H1 (cell line): ENCODE measurements at regions not wholly inside any gene's neighbourhood (a gene's known extent, or its start where the extent isn't known, plus 50 kb on each side); places are given as distances from the start of the nearest gene placed in this dataset.
A peak's percentile ranks its signal among the peaks of the same experiment; 100 is the strongest.

Source experiments
- CTCF ChIA-PET: fragments of 300-600 bp; sonication (Branson Sonifier 250); formaldehyde crosslinking; loops from one replicate; lab custom pipeline; 2021; ENCODE audit not compliant: partially characterized antibody; lab: Charles Lee
- POLR2A ChIA-PET: fragments of 300-600 bp; sonication (Branson Sonifier 250); formaldehyde crosslinking; loops from one replicate; lab custom pipeline; 2021; ENCODE audit warnings: inconsistent platforms; ENCODE audit not compliant: partially characterized antibody; lab: Charles Lee
- DNase-seq, 2 experiments: peaks; one replicate each; pipeline versions ENCODE4 v3.0.0 to v3.0.0-alpha.2; 2010 to 2022; ENCODE audit warnings: low spot score in 2 of 2, low read depth in 1 of 2, mixed read lengths in 1 of 2
- FAIRE-seq: peaks from 2 replicates; lab custom pipeline; 2011; peaks lifted over from hg19 to GRCh38; lab: Jason Lieb, UNC
- H2AFZ ChIP-seq: 2 replicates; pipeline ENCODE4 v1.8.1; 2012; ENCODE audit warnings: low read length, inconsistent platforms
- H2AK5ac ChIP-seq: 2 replicates; pipeline ENCODE4 v1.6.1; 2013; ENCODE audit warnings: low read depth, low read length
- H2BK120ac ChIP-seq: replicated peaks from 2 replicates; pipeline ENCODE3; 2013; ENCODE audit warnings: low read depth, low read length, inconsistent platforms
- H2BK12ac ChIP-seq: 2 replicates; pipeline ENCODE4 v1.6.1; 2013; ENCODE audit warnings: low read depth, low read length
- H2BK15ac ChIP-seq: 2 replicates; pipeline ENCODE4 v1.6.1; 2013; ENCODE audit warnings: low read length
- H2BK20ac ChIP-seq: 2 replicates; pipeline ENCODE4 v1.6.1; 2013; ENCODE audit warnings: low read length
- H2BK5ac ChIP-seq: 2 replicates; pipeline ENCODE4 v1.6.1; 2013; ENCODE audit warnings: low read depth, low read length
- H3K14ac ChIP-seq: 2 replicates; pipeline ENCODE4 v1.6.1; 2013; ENCODE audit warnings: inconsistent platforms; ENCODE audit not compliant: insufficient read length
- H3K18ac ChIP-seq: 2 replicates; pipeline ENCODE4 v1.6.1; 2013; ENCODE audit warnings: low read length; ENCODE audit errors: extremely low read depth
- H3K23ac ChIP-seq: 2 replicates; pipeline ENCODE4 v1.6.1; 2013; ENCODE audit warnings: inconsistent platforms; ENCODE audit not compliant: insufficient read length
- H3K23me2 ChIP-seq: 2 replicates; pipeline ENCODE4 v1.6.1; 2013; ENCODE audit warnings: low read depth, low read length
- H3K27ac ChIP-seq: 2 replicates; pipeline ENCODE4 v1.6.1; 2011; ENCODE audit warnings: low read depth, low read length, inconsistent platforms
- H3K27me3 ChIP-seq, 4 experiments: replicated peaks in 1 of 4; 1 replicate in 1 of 4; 2 replicates in 3 of 4; pipeline versions ENCODE4 v1.6.1 to v1.8.1; 2011 to 2013; ENCODE audit warnings: low read length in 3 of 4, mild to moderate bottlenecking in 3 of 4, inconsistent platforms in 2 of 4, mixed read lengths in 2 of 4, moderate library complexity in 1 of 4; ENCODE audit not compliant: control insufficient read depth in 3 of 4, insufficient read depth in 3 of 4; ENCODE audit errors: extremely low read depth in 1 of 4
- H3K36me3 ChIP-seq, 4 experiments: 2 replicates each; pipeline versions ENCODE4 v1.6.1 to v1.8.1; 2011 to 2013; ENCODE audit warnings: mild to moderate bottlenecking in 4 of 4, low read length in 3 of 4, moderate library complexity in 2 of 4, control low read depth in 1 of 4, inconsistent platforms in 1 of 4; ENCODE audit not compliant: insufficient read depth in 4 of 4, control insufficient read depth in 2 of 4
- H3K4ac ChIP-seq: replicated peaks from 2 replicates; pipeline ENCODE3; 2013; ENCODE audit warnings: low read length, low read depth, mixed read lengths, inconsistent platforms; ENCODE audit not compliant: insufficient read length
- H3K4me1 ChIP-seq, 4 experiments: replicated peaks in 1 of 4; 1 replicate in 1 of 4; 2 replicates in 3 of 4; pipeline versions ENCODE4 v1.6.1 to v1.8.1; 2011 to 2013; ENCODE audit warnings: low read length in 3 of 4, inconsistent platforms in 2 of 4, mixed read lengths in 1 of 4; ENCODE audit not compliant: insufficient read depth in 4 of 4, control insufficient read depth in 3 of 4
- H3K4me2 ChIP-seq, 2 experiments: 2 replicates each; pipeline versions ENCODE4 v1.6.1 to v1.8.1; 2011 to 2013; ENCODE audit warnings: low read depth in 2 of 2, low read length in 2 of 2, control low read depth in 1 of 2, inconsistent platforms in 1 of 2, mild to moderate bottlenecking in 1 of 2; ENCODE audit not compliant: insufficient read depth in 1 of 2
- H3K4me3 ChIP-seq, 4 experiments: fragments of 200-600, 300-600 bp in 1 of 4; sonication (generic), shearing (Covaris generic), sonication (Bioruptor Twin) in 1 of 4; 2 replicates each; pipeline versions ENCODE4 v1.5.1 to v1.8.1; 2011 to 2016; ENCODE audit warnings: low read length in 4 of 4, low read depth in 3 of 4, control low read depth in 2 of 4, inconsistent platforms in 2 of 4, mild to moderate bottlenecking in 2 of 4, mixed read lengths in 1 of 4, moderate library complexity in 1 of 4; ENCODE audit not compliant: insufficient read depth in 2 of 4; ENCODE audit errors: extremely low read depth in 1 of 4
- H3K56ac ChIP-seq: replicated peaks from 2 replicates; pipeline ENCODE3; 2013; ENCODE audit warnings: low read depth, mild to moderate bottlenecking, mixed read lengths, low read length, inconsistent platforms; ENCODE audit not compliant: insufficient read length
- H3K79me1 ChIP-seq: 2 replicates; pipeline ENCODE4 v1.6.1; 2013; ENCODE audit warnings: low read depth, low read length, control low read depth
- H3K79me2 ChIP-seq, 2 experiments: 2 replicates each; pipeline versions ENCODE4 v1.6.1 to v1.8.1; 2012 to 2013; ENCODE audit warnings: low read length in 2 of 2, mild to moderate bottlenecking in 2 of 2, inconsistent platforms in 1 of 2; ENCODE audit not compliant: insufficient read depth in 2 of 2, control insufficient read depth in 1 of 2
- H3K9ac ChIP-seq, 4 experiments: replicated peaks in 1 of 4; 1 replicate in 1 of 4; 2 replicates in 3 of 4; pipeline versions ENCODE4 v1.6.1 to v1.8.1; 2011 to 2013; ENCODE audit warnings: low read depth in 3 of 4, low read length in 3 of 4, control low read depth in 2 of 4, mild to moderate bottlenecking in 2 of 4, moderate library complexity in 2 of 4, inconsistent platforms in 1 of 4; ENCODE audit errors: extremely low read depth in 1 of 4
- H3K9me3 ChIP-seq, 2 experiments: 2 replicates each; pipeline versions ENCODE4 v1.6.1 to v1.8.1; 2012 to 2013; ENCODE audit warnings: mild to moderate bottlenecking in 2 of 2, moderate library complexity in 2 of 2, control low read depth in 1 of 2, inconsistent platforms in 1 of 2, low read depth in 1 of 2, low read length in 1 of 2, mixed read lengths in 1 of 2; ENCODE audit not compliant: insufficient read depth in 2 of 2
- H4K20me1 ChIP-seq, 2 experiments: replicated peaks in 1 of 2; 2 replicates each; pipeline versions ENCODE3 to v1.8.1; 2011 to 2013; ENCODE audit warnings: inconsistent platforms in 2 of 2, low read length in 2 of 2, mild to moderate bottlenecking in 1 of 2; ENCODE audit not compliant: insufficient read depth in 2 of 2, control insufficient read depth in 1 of 2
- H4K5ac ChIP-seq: 2 replicates; pipeline ENCODE4 v1.6.1; 2013; ENCODE audit warnings: low read length, low read depth, mixed read lengths, inconsistent platforms; ENCODE audit not compliant: insufficient read length
- H4K8ac ChIP-seq: 2 replicates; pipeline ENCODE4 v1.8.0; 2013; ENCODE audit warnings: mild to moderate bottlenecking, moderate library complexity, low read length, inconsistent platforms; ENCODE audit not compliant: insufficient read depth; ENCODE audit errors: extremely low read depth
- H4K91ac ChIP-seq: replicated peaks from 2 replicates; pipeline ENCODE3; 2013; ENCODE audit warnings: low read length, mixed read lengths, inconsistent platforms; ENCODE audit not compliant: insufficient read length
- ATF2 ChIP-seq: IDR thresholded peaks from 2 replicates; pipeline ENCODE4 v1.6.1; 2012; ENCODE audit warnings: low read length, inconsistent platforms
- EP300 ChIP-seq, 2 experiments: IDR thresholded peaks; 1 replicate in 1 of 2; 2 replicates in 1 of 2; pipeline ENCODE4 v1.6.1; 2011 to 2012; ENCODE audit warnings: low read depth in 2 of 2, low read length in 2 of 2, mild to moderate bottlenecking in 2 of 2, borderline replicate concordance in 1 of 2, inconsistent platforms in 1 of 2, moderate library complexity in 1 of 2
- KDM4A ChIP-seq: IDR thresholded peaks from one replicate; pipeline ENCODE4 v1.7.1; 2012; ENCODE audit warnings: low read depth, mild to moderate bottlenecking, moderate library complexity, low read length, inconsistent platforms; ENCODE audit not compliant: severe bottlenecking
- MAFK ChIP-seq: IDR thresholded peaks from 2 replicates; pipeline ENCODE4 v1.6.1; 2012; ENCODE audit warnings: low read depth, mild to moderate bottlenecking, improper control_type of control experiment, low read length
- POLR2AphosphoS5 ChIP-seq: IDR thresholded peaks from 2 replicates; pipeline ENCODE4 v1.6.1; 2011; ENCODE audit warnings: low read depth, low read length
- SIRT6 ChIP-seq: IDR thresholded peaks from one replicate; pipeline ENCODE4 v1.7.1; 2012; ENCODE audit warnings: low read length, inconsistent platforms
- SP1 ChIP-seq: IDR thresholded peaks from 2 replicates; pipeline ENCODE4 v1.6.1; 2011; ENCODE audit warnings: low read depth, low read length
- SP4 ChIP-seq: IDR thresholded peaks from 2 replicates; pipeline ENCODE4 v1.6.1; 2012; ENCODE audit warnings: low read length, inconsistent platforms
- SUZ12 ChIP-seq: fragments of 200-600 bp; sonication (generic); IDR thresholded peaks from 2 replicates; pipeline ENCODE4 v1.6.1; 2012; ENCODE audit warnings: mild to moderate bottlenecking, inconsistent platforms, low read length, moderate library complexity, mixed read lengths
- TCF12 ChIP-seq: IDR thresholded peaks from 2 replicates; pipeline ENCODE4 v1.6.1; 2011; ENCODE audit warnings: low read depth, mild to moderate bottlenecking, low read length
- WGBS, 2 experiments: shearing (Covaris generic) in 1 of 2; methylation state at CpG; one replicate each; pipeline versions ENCODE4 v1.1.6 to v1.1.7; 2013 to 2015; ENCODE audit warnings: low lambda C conversion rate in 2 of 2, mixed read lengths in 2 of 2, inconsistent platforms in 1 of 2, low coverage in 1 of 2, missing lambda C conversion rate in 1 of 2; ENCODE audit not compliant: insufficient replicate concordance in 2 of 2, insufficient coverage in 1 of 2, insufficient read length in 1 of 2; ENCODE audit errors: extremely low coverage in 1 of 2, missing lambda C conversion rate in 1 of 2; 5-methylcytosine and 5-hydroxymethylcytosine counted together

DNA sequence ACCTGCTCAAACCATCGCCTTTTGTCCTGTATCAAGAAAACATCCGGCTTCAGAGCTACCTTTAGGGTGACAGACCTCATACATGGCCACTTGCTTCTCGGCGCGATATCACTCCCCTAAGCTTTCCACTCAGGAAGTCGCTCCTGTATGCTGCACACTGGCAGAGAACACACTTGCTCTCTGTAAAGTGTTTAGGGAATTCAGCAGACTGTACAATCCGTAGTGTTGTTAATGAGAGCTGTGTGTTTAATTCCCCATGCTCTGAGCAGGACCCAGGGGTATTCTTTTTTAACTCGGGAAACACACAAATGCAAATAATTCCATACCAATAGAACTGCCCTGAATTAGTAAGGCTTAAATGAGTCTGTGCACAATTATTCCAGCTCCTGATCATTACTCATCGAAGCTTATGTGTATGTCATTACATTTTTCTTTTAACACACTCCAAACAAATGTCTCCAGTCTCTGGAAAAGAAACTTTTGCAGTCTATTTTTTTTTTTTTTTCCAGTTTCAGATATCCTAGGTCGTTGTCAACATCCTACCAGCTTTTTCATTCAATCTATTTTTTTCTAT is 338.7 kb upstream of the ARID1B start:
- Histone ChIP-seq H3K36me3 (no peaks in the 10 kb centered on the region), H3K4ac (no peak overlapping the region), H3K4me2 (no peak overlapping the region), H3K79me2 (no peaks in the 10 kb centered on the region), H2BK15ac (no peak overlapping the region), H3K9me3 (no peaks in the 10 kb centered on the region), H2BK20ac (no peak overlapping the region), H3K4me1 (no peaks in the 10 kb centered on the region), H4K5ac (no peak overlapping the region), H3K4me3 (no peak overlapping the region), H2BK12ac (no peak overlapping the region), H3K23ac (no peak overlapping the region), H3K27ac (no peak overlapping the region), H4K20me1 (no peaks in the 10 kb centered on the region), H3K27me3 (no peaks in the 10 kb centered on the region), H2BK5ac (no peak overlapping the region), H2AFZ (0 out of 2 replicates have a peak overlapping the region, but pooled peaks have one; percentile 46), H3K9ac (no peak overlapping the region), H4K91ac (no peak overlapping the region), H3K14ac (no peak overlapping the region), H4K8ac (no peak overlapping the region), H3K56ac (no peak overlapping the region), H2BK120ac (no peak overlapping the region), H3K18ac (no peak overlapping the region), H3K79me1 (no peaks in the 10 kb centered on the region), H2AK5ac (no peak overlapping the region), H3K23me2 (no peaks in the 10 kb centered on the region)
- FAIRE-seq (no peak), DNase-seq (no peak)
- CTCF ChIA-PET, result interaction anchor here (0.6 to 1.6 kb wide), 5 partner anchors 21 to 336 kb away, joined by 3 to 4 read pairs (median 3); no protein-coding TSS in a partner anchor
- TF ChIP-seq EP300 (IDR thresholded peaks at IDR 0.05; ENCODE audit: borderline replicate concordance in 1 of 2, low read depth in 2 of 2, low read length in 2 of 2), result no peak
- no peak for TF ChIP-seq KDM4A
- no peak for TF ChIP-seq SIRT6
- no peak for TF ChIP-seq MAFK
- no peak for TF ChIP-seq SP1
- TF ChIP-seq TCF12, result no peak
- no peak for TF ChIP-seq SP4
- no peak for TF ChIP-seq SUZ12
- no peak for TF ChIP-seq ATF2
- no peak for TF ChIP-seq POLR2AphosphoS5
- POLR2A ChIA-PET, result no interaction called here
- 89% methylated on average over 10 of the region's 10 CpGs; no CpG with 5 or more reads in 1 of the 2 experiments for WGBS, 2 experiments
